GM11168 (cell line): ENCODE measurements at regions not wholly inside any gene's neighbourhood (a gene's known extent, or its start where the extent isn't known, plus 50 kb on each side); places are given as distances from the start of the nearest gene placed in this dataset.
"Not testable (repeated sequence)": the region's sequence is repeated elsewhere in the genome, so short reads cannot be mapped to it uniquely, and the experiment has no call there.

Experiments
- in situ Hi-C: fragments of 300-500 bp; cut with MboI; formaldehyde crosslinking; loops from one replicate; pipeline ENCODE4 v1.12.0; 2022; ENCODE audit warnings: low sequenced_read_pairs; ENCODE audit not compliant: unreplicated experiment

GRCh38 chr4:24214796-24215195 is 324.9 kb upstream of the PPARGC1A start:
- in situ Hi-C loops = no loop called here

GRCh38 chr4:24213961-24214360 is 324.1 kb upstream of the PPARGC1A start:
- in situ Hi-C loops = no loop called here

GRCh38 chr4:24212642-24213041 is 322.8 kb upstream of the PPARGC1A start:
- in situ Hi-C loops = no loop called here

GRCh38 chr4:24211856-24212255 is 322.0 kb upstream of the PPARGC1A start:
- in situ Hi-C loops = no loop called here

- in situ Hi-C loops = no loop called here
Measured at GRCh38 chr4:24210332-24210902, 320.6 kb upstream of the PPARGC1A start.

- in situ Hi-C loops = no loop called here
Measured at GRCh38 chr4:24209906-24210305, 320.1 kb upstream of the PPARGC1A start.

GRCh38 chr4:24209131-24209530 is 319.3 kb upstream of the PPARGC1A start:
- in situ Hi-C loops = no loop called here

GRCh38 chr4:24208691-24209090 is 318.8 kb upstream of the PPARGC1A start:
- in situ Hi-C loops = no loop called here

GRCh38 chr4:24204708-24205107 is 314.9 kb upstream of the PPARGC1A start:
- in situ Hi-C loops = not testable (repeated sequence)

- in situ Hi-C loops = no loop called here
Measured at GRCh38 chr4:24203926-24204325, 314.1 kb upstream of the PPARGC1A start.

GRCh38 chr4:24202579-24202978 is 312.7 kb upstream of the PPARGC1A start:
- in situ Hi-C loops = no loop called here

- in situ Hi-C loops = no loop called here
Measured at GRCh38 chr4:24197955-24198354, 308.1 kb upstream of the PPARGC1A start.

- in situ Hi-C loops = no loop called here
Measured at GRCh38 chr4:24196785-24197184, 306.9 kb upstream of the PPARGC1A start.

- in situ Hi-C loops = no loop called here
Measured at GRCh38 chr4:24195991-24196736, 306.3 kb upstream of the PPARGC1A start.

- in situ Hi-C loops = no loop called here
Measured at GRCh38 chr4:24192018-24192641, 302.3 kb upstream of the PPARGC1A start.

GRCh38 chr4:24190761-24191695 is 301.2 kb upstream of the PPARGC1A start:
- in situ Hi-C loops = no loop called here

- in situ Hi-C loops = no loop called here
Measured at GRCh38 chr4:24188459-24188858, 298.6 kb upstream of the PPARGC1A start.

- in situ Hi-C loops = no loop called here
Measured at GRCh38 chr4:24186466-24186865, 296.6 kb upstream of the PPARGC1A start.

- in situ Hi-C loops = no loop called here
Measured at GRCh38 chr4:24181005-24181404, 291.2 kb upstream of the PPARGC1A start.

GRCh38 chr4:24180586-24180985 is 290.7 kb upstream of the PPARGC1A start:
- in situ Hi-C loops = no loop called here
